Endothelial cell of umbilical vein (primary cell): ENCODE measurements at regions not wholly inside any gene's neighbourhood (a gene's known extent, or its start where the extent isn't known, plus 50 kb on each side); places are given as distances from the start of the nearest gene placed in this dataset.

ENCODE experiments used
- BruUV-seq: library from RNA; stranded (reverse); fragments of 400-500 nt; replicated peaks from 2 replicates; lab custom pipeline; 2021; lab: Mats Ljungman, UMichigan
- CTCF ChIA-PET: fragments of 300-600, 350-600 bp; sonication (Branson Sonifier 250); formaldehyde crosslinking; loops from one replicate; lab custom pipeline; 2021; ENCODE audit warnings: antibody characterized with exemption, inconsistent platforms; lab: Charles Lee
- POLR2A ChIA-PET: fragments of 300-600, 350-600 bp; sonication (Branson Sonifier 250); formaldehyde crosslinking; loops from one replicate; lab custom pipeline; 2021; ENCODE audit warnings: antibody characterized with exemption, inconsistent platforms; lab: Charles Lee
- DNase-seq: peaks from one replicate; pipeline ENCODE4 v3.0.0-alpha.2; 2011; ENCODE audit warnings: low read depth, low spot score
- FAIRE-seq: peaks from 2 replicates; lab custom pipeline; 2011; peaks lifted over from hg19 to GRCh38; lab: Jason Lieb, UNC
- H2AFZ ChIP-seq: 2 replicates; pipeline ENCODE4 v1.6.0; 2012; ENCODE audit warnings: low read depth, low read length, control low read depth, inconsistent platforms
- H3K27ac ChIP-seq: 2 replicates; pipeline ENCODE4 v1.5.1; 2011; ENCODE audit warnings: low read depth, mild to moderate bottlenecking, control low read depth, low read length, moderate library complexity; ENCODE audit not compliant: insufficient read depth
- H3K27me3 ChIP-seq, 2 experiments: 2 replicates each; pipeline versions ENCODE4 v1.6.0 to v1.6.1; 2011; ENCODE audit warnings: low read length in 2 of 2, mixed read lengths in 1 of 2; ENCODE audit not compliant: control insufficient read depth in 2 of 2, insufficient read depth in 2 of 2
- H3K36me3 ChIP-seq, 2 experiments: 2 replicates in 1 of 2; 3 replicates in 1 of 2; pipeline ENCODE4 v1.5.1; 2011; ENCODE audit warnings: low read length in 2 of 2, mild to moderate bottlenecking in 1 of 2, moderate library complexity in 1 of 2; ENCODE audit not compliant: control insufficient read depth in 2 of 2, insufficient read depth in 2 of 2; ENCODE audit errors: extremely low read depth in 1 of 2
- H3K4me1 ChIP-seq: 3 replicates; pipeline ENCODE4 v1.5.1; 2011; ENCODE audit warnings: mild to moderate bottlenecking, low read length; ENCODE audit not compliant: control insufficient read depth, insufficient read depth; ENCODE audit errors: extremely low read depth
- H3K4me2 ChIP-seq: 2 replicates; pipeline ENCODE4 v1.6.1; 2011; ENCODE audit warnings: low read length, control low read depth, mixed read lengths; ENCODE audit not compliant: insufficient read depth
- H3K4me3 ChIP-seq, 3 experiments: fragments of 200-600 bp in 1 of 3; sonication (generic), shearing (Covaris generic) in 1 of 3; replicated peaks in 1 of 3; 2 replicates each; pipeline ENCODE4 v1.5.1; 2011 to 2016; ENCODE audit warnings: control low read depth in 3 of 3, low read length in 3 of 3, mild to moderate bottlenecking in 2 of 3, inconsistent platforms in 1 of 3, low read depth in 1 of 3, moderate library complexity in 1 of 3; ENCODE audit not compliant: insufficient read depth in 1 of 3
- H3K79me2 ChIP-seq: 2 replicates; pipeline ENCODE4 v1.6.0; 2012; ENCODE audit warnings: low read length, inconsistent platforms; ENCODE audit not compliant: control insufficient read depth, insufficient read depth
- H3K9ac ChIP-seq: replicated peaks from 2 replicates; pipeline ENCODE3; 2011; ENCODE audit warnings: low read length, control low read depth; ENCODE audit not compliant: insufficient read depth; ENCODE audit errors: extremely low read depth
- H3K9me1 ChIP-seq: replicated peaks from 3 replicates; pipeline ENCODE4 v1.6.0; 2011; ENCODE audit warnings: mild to moderate bottlenecking, low read length; ENCODE audit not compliant: control insufficient read depth, insufficient read depth; ENCODE audit errors: extremely low read depth
- H3K9me3 ChIP-seq: replicated peaks from 2 replicates; pipeline ENCODE4 v1.5.1; 2012; ENCODE audit warnings: low read length, inconsistent platforms; ENCODE audit not compliant: control insufficient read depth, insufficient read depth
- H4K20me1 ChIP-seq: replicated peaks from 2 replicates; pipeline ENCODE3; 2011; ENCODE audit warnings: mild to moderate bottlenecking, low read length; ENCODE audit not compliant: control insufficient read depth, insufficient read depth; ENCODE audit errors: extremely low read depth
- CTCF ChIP-seq, 2 donors: IDR thresholded peaks; 1 replicate in 1 of 2; 2 replicates in 1 of 2; pipeline ENCODE4 v1.5.1; 2011; ENCODE audit warnings: low read length in 2 of 2, mild to moderate bottlenecking in 2 of 2, moderate library complexity in 2 of 2, control low read depth in 1 of 2, inconsistent platforms in 1 of 2, low read depth in 1 of 2; ENCODE audit not compliant: insufficient read depth in 1 of 2; ENCODE audit errors: extremely low read depth in 1 of 2
- EZH2 ChIP-seq: IDR thresholded peaks from 2 replicates; pipeline ENCODE4 v1.6.1; 2012; ENCODE audit warnings: borderline replicate concordance, low read depth, mild to moderate bottlenecking, moderate library complexity, low read length, inconsistent platforms; ENCODE audit not compliant: severe bottlenecking
- FOS ChIP-seq: IDR thresholded peaks from 2 replicates; pipeline ENCODE4 v1.6.1; 2011; ENCODE audit warnings: mild to moderate bottlenecking, low read length, moderate library complexity, borderline replicate concordance; ENCODE audit not compliant: insufficient read depth
- GATA2 ChIP-seq: IDR thresholded peaks from 2 replicates; pipeline ENCODE4 v1.7.0; 2011; ENCODE audit warnings: low read depth, mild to moderate bottlenecking, moderate library complexity, mixed read lengths, low read length; ENCODE audit not compliant: insufficient read length, insufficient read depth
- JUN ChIP-seq: IDR thresholded peaks from 2 replicates; pipeline ENCODE4 v1.6.1; 2011; ENCODE audit warnings: borderline replicate concordance, low read depth; ENCODE audit not compliant: insufficient read length, insufficient read depth
- MYC ChIP-seq: IDR thresholded peaks from one replicate; pipeline ENCODE4 v1.6.1; 2011; ENCODE audit warnings: mild to moderate bottlenecking, low read depth, low read length
- POLR2A ChIP-seq: IDR thresholded peaks from 2 replicates; pipeline ENCODE4 v1.6.1; 2012; ENCODE audit warnings: low read depth, mild to moderate bottlenecking, control low read depth, low read length
- POLR2AphosphoS5 ChIP-seq: IDR thresholded peaks from 2 replicates; pipeline ENCODE4 v1.6.1; 2012; ENCODE audit warnings: low read depth, mild to moderate bottlenecking, control low read depth, low read length, moderate library complexity; ENCODE audit not compliant: insufficient read depth
- dilution Hi-C: fragments of 300-500 bp; cut with MboI; formaldehyde crosslinking; loops from one replicate; pipeline ENCODE4 v1.15.0; 2019; ENCODE audit warnings: low sequenced_read_pairs; ENCODE audit not compliant: extremely low pct_ligation_motif_present
- intact Hi-C: fragments of 100-400 bp; cut with micrococcal nuclease; formaldehyde crosslinking; loops from one replicate; pipeline ENCODE4 v1.10.0; 2022
- TF ChIP-seq, protein P1 (sequence below): IDR thresholded peaks from 2 replicates; pipeline ENCODE4 v1.6.1; 2011; ENCODE audit not compliant: insufficient read depth, insufficient read length

DNA sequence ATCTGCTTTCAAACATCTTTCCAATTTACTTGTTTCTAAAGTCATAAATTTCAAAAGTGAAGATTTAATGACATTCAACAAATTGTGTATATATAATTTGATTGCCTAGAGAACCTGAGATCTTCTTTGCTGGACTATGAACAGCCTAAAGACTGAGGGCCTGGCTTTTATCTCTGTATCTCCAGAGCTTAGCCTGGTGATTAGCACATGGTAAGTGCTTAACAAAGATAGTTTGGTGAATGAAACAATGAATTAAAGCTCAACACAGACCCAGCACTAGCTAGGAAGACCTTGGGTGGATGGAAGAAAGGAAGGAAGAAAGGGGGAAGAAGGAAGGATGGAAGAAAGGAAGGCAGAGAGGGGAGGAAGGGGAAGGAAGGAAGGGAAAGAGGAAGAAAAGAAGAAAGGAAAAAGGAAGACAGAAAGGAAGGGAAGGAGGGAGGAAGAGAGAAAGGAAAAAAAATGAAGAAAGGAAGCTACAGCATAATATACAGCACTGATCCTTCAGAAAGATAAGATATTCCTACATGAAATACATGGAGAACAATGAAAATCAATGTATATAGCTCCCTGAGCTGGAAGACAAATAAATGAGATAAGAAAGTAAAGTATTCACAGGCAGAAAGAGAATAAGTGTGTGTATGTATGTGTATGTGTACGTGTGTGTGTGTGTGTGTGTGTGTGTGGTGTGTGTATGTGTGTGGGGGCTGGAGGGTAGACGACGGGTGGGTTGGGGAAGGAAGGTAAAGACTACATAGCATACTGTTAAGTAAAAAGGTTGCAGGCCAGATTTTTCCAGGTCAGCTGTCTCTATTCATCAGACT, 318.2 kb downstream of the TNS1 start:
- Histone ChIP-seq H3K9ac (no peak overlapping the region), H3K36me3 (no peaks in the 10 kb centered on the region), H3K4me2 (no peak overlapping the region), H2AFZ (no peak overlapping the region), H4K20me1 (no peaks in the 10 kb centered on the region), H3K27ac (no peak overlapping the region), H3K27me3 (peaks cover 0 to 3% of the 10 kb centered on the region in 2 experiments), H3K9me1 (no peaks in the 10 kb centered on the region), H3K4me3 (no peak overlapping the region), H3K4me1 (no peaks in the 10 kb centered on the region), H3K9me3 (no peaks in the 10 kb centered on the region), H3K79me2 (no peaks in the 10 kb centered on the region)
- TF ChIP-seq GATA2 (no peak), POLR2AphosphoS5 (no peak), POLR2A (no peak), CTCF (IDR thresholded peaks at IDR 0.05; ENCODE audit: extremely low read depth in 1 of 2, insufficient read depth in 1 of 2, low read depth in 1 of 2, low read length in 2 of 2) (no peak), EZH2 (no peak), JUN (no peak), FOS (no peak), MYC (no peak)
- TF ChIP-seq, protein P1, sequence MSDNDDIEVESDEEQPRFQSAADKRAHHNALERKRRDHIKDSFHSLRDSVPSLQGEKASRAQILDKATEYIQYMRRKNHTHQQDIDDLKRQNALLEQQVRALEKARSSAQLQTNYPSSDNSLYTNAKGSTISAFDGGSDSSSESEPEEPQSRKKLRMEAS: no peak
- BruUV-seq: no TSS peak
- no peak for DNase-seq
- POLR2A ChIA-PET: no interaction called here
- intact Hi-C loops (no loop called here), dilution Hi-C loops (no loop called here)
- CTCF ChIA-PET: no interaction called here
- FAIRE-seq: no peak
